ENCODE measurements at regions not wholly inside any gene's neighbourhood (a gene's known extent, or its start where the extent isn't known, plus 50 kb on each side); places are given as distances from the start of the nearest gene placed in this dataset.
A peak's percentile ranks its signal among the peaks of the same experiment; 100 is the strongest.
"Not testable (repeated sequence)": the region's sequence is repeated elsewhere in the genome, so short reads cannot be mapped to it uniquely, and the experiment has no call there.

- DNase-seq: no peak
Observed at GRCh38 chr7:21330462-21331178, 97.3 kb upstream of the SP4 start.

DNA sequence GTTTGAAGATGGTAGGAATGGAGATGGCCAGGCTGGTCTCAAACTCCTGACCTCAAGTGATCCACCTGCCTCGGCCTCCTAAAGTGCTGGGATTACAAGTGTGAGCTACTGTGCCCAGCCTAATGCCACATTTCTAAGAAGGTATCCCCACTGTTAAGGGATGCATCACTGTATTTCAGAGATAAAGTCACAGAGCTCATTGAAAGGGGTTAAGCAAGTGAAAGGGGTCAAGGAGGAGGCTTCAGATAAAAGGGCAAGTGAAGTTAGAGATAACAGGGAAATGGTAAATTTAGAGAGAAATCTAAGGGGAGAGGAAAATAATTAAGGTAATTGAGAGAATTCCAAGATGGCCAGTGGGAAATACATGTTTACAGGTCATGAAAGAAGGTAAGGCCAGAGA lies 93.0 kb upstream of the SP4 start:
- no peak for DNase-seq

- no peak for DNase-seq
Observed at GRCh38 chr7:21336743-21337142, 91.1 kb upstream of the SP4 start.

DNA sequence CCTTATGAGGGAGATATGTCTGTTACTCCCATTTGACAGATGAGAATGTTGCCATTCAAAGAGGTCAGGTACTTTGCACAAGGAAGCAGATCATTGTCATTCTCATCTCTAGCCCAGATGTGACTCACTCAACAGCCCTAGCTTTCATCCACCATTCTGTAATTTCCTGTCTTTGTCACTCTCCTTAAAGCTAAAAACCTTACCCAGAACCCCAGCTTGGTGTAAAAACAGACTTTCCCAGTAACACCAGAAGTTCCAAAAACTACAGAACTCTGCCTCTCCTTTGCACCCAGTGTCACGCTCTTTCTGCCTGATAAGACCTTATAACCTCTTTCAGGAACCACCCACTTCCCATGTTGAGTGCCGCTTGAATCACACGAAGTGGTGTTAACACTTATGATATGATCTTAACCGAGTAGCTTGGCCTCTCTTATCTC lies 89.1 kb upstream of the SP4 start:
- DNase-seq: no peak

- not testable (repeated sequence) for DNase-seq
Observed at GRCh38 chr7:21344900-21345299, 83.0 kb upstream of the SP4 start.

GRCh38 chr7:21345361-21345760 lies 82.5 kb upstream of the SP4 start:
- no peak for DNase-seq

DNA sequence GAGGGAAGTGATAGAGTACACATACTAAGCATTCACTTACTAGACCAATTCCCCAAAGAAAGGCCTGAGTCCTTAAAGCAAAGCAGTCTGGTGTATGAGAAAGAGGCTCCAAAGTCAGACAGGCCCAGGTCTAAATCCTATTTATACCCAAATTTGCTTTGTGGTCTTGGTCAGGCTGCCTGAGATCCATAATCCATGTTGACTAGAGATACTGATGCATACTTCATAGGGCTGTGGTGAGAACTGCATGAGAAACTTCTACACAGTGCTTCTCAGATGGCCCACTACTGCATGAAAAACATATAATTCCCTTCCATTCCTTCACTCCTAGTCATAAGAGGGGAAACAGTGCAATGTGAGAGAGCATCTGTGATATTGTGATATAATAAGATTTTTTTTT lies 81.6 kb upstream of the SP4 start:
- no peak for DNase-seq

GRCh38 chr7:21352540-21353387 lies 75.1 kb upstream of the SP4 start:
- DNase-seq: no peak

DNA sequence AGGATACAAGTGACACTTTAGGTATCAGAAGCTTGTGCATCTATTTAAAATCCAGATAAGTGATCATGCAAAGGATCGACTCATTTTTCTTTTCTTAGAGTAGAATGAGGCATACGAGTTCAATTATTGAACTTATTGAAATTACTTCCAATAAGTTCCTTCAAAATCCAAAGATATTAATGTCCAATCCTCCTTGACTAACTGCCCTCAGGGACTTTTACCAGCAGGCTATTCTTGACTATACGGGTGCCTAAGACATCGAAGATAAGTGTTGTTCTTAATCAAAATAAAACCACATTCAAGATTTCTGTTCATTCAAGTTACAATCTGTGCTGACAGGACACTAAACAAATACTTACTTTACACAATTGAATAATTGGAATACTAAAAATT lies 74.5 kb upstream of the SP4 start:
- no peak for DNase-seq

DNA sequence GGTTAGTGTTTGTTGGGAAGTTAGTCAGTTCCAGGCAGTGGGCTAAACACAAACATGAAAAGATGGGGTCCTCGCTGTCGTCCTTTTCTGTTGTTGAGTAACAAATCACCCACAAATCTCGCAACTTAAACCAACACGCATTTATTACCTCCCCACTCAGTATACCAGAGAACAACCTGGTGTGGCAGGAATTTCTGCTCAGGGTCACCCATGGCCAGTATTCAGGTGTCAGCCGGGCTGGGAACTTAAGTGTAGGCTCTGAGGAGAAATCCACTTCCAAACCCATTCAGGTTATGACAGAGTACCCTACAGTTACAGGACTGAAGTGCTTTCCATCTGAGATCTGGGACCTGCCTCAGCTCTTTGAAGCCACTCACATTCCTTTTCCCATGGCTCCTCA lies 73.6 kb upstream of the SP4 start:
- no peak for DNase-seq

- DNase-seq: no peak
Observed at GRCh38 chr7:21355406-21355874, 72.4 kb upstream of the SP4 start.

DNA sequence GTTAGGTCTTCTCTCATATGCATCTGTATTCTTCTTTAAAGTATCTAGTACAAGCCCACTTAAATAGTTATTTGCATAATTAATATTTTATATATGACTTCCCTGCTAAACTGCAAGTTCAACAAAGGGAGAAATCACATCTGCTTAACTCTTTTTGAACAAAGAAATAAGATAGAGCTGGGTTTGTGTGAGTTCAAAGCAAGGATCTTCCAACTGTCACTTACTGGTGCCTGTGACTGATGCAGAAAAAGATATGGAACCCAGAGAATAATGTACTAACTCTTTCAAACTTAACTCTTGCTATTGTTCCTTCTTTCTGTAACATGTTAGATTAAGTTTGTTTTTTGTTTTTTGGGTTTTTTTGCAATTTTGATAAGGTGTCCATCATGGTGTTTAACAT lies 71.3 kb upstream of the SP4 start:
- no peak for DNase-seq

DNA sequence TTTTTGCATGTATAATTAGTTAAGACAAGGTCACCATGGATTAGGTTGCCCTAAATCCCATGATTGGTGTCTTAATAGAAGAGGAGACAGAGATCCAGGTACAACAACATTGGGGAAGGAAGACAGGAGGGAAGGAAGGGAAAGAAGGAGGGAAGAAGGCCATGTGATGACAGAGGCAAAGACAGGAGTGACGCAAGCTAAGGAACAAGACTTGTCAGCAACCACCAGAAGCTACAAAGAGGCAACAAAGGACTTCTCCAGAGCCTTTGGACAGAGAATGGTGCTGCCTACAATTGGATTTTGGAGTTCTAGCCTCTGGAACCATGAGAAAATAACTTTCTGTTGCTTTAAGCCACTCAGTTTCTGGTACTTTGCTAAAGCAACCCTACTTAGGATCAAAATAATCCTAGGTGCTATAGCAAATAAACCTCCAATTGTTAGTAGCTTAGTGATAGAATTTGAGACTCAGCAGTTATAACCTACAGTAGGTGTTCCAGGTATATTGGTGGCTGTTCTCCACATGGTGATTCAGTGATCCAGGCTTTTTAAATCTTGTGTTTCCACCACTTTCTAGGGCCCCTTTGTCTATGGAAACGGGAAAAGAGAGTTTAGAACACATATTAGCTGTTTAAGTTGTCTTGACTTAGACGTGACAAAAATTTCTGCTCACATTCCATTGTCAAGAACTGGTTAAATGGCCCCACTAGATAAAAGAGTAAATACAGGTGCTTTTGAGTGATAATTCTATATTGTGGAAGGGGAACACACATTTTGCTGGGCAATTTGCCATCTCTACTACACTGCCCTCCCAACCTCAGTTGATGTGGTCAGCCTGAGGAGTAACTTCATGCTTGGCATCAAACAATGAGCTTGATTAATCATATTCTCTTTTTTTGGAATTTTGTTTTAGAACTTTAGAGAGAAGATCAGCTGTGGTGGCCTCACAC lies 70.5 kb upstream of the SP4 start:
- DNase-seq: no peak

GRCh38 chr7:21358648-21359047 lies 69.2 kb upstream of the SP4 start:
- DNase-seq: no peak

GRCh38 chr7:21359163-21359562 lies 68.7 kb upstream of the SP4 start:
- no peak for DNase-seq

- DNase-seq: no peak
Observed at GRCh38 chr7:21361413-21362125, 66.3 kb upstream of the SP4 start.

DNA sequence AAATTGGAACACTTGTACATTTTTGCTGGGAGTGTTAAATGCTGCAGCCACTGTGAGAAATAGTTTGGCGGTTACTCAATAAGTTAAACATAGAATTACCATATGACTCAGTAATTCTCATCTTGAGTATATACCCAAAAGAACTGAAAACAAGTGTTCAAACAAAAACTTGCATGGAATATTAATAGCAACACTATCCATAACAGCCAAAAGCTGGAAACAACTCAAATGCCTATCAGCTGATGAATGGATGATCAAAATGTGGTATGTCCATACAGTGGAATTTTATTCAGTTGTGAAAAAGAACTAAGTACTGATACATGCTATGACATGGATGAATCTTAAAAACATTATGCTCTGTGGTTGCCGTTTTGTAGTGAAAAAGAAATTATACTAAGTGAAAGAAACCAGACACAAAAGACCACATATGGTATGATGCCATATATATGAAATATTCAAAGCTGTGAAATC lies 63.0 kb upstream of the SP4 start:
- DNase-seq: no peak

- DNase-seq: peak; percentile 84
Observed at GRCh38 chr7:21365866-21366624, 61.8 kb upstream of the SP4 start.

- peak; percentile 92 for DNase-seq
Observed at GRCh38 chr7:21367081-21367480, 60.8 kb upstream of the SP4 start.

DNA sequence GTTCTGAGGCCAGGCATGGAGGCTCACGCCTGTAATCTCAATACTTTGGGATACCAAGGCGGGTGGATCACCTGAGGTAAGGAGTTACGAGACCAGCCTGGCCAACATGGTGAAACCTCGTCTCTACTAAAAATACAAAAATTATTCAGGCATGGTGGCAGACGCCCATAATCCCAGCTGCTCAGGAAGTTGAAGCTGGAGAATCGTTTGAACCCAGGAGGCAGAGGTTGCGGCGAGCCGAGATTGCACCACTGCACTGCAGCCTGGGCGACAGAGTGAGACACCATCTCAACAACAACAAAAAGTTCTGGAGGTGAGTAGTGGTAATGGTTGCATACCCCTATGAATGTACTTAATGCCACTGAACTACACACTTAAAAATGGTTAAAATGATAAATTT lies 60.3 kb upstream of the SP4 start:
- DNase-seq: no peak

DNA sequence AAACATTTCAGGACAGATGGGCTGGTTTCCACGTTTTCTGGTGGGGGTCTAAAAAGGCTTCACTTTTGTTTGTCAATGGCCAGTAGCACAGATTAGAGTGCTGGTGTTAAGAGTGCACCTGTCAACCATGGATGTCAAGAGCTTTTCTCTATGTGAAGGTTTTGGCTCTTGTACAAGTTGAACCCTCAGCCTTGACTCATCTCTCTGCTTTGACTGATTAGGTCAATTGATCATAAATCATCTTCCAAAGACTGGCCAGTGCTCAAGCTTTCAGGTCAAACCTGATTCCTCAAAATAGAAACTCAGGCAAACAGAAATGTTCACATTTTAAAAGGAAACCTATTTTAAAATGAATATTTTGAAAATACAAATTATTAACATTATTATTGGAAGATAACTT lies 59.6 kb upstream of the SP4 start:
- peak; percentile 84 for DNase-seq

Measured in NCI-H2029 treated with DMSO at 0.1 percent for 48 hours (cell line).